Neural crest cell (in vitro differentiated cells): ENCODE measurements at regions not wholly inside any gene's neighbourhood (a gene's known extent, or its start where the extent isn't known, plus 50 kb on each side); places are given as distances from the start of the nearest gene placed in this dataset.
A peak's percentile ranks its signal among the peaks of the same experiment; 100 is the strongest.

ENCODE experiments used
- DNase-seq: peaks from one replicate; pipeline ENCODE4 v3.0.0; 2021; ENCODE audit warnings: low read depth, mixed read lengths, low spot score
- H3K27ac Mint-ChIP-seq: one replicate; pipeline ENCODE4 v1.8.0; 2021; ENCODE audit warnings: mild to moderate bottlenecking, mixed read lengths; ENCODE audit not compliant: unreplicated experiment
- H3K27me3 Mint-ChIP-seq: 2 replicates; pipeline ENCODE4 v1.8.0; 2021; ENCODE audit warnings: low read depth, mild to moderate bottlenecking, mixed read lengths
- H3K36me3 Mint-ChIP-seq: 2 replicates; pipeline ENCODE4 v1.8.0; 2021; ENCODE audit warnings: low read depth, mild to moderate bottlenecking, mixed read lengths
- H3K4me1 Mint-ChIP-seq: 2 replicates; pipeline ENCODE4 v1.8.0; 2021; ENCODE audit warnings: mixed read lengths
- H3K4me3 Mint-ChIP-seq: one replicate; pipeline ENCODE4 v1.8.0; 2021; ENCODE audit warnings: mild to moderate bottlenecking, mixed read lengths
- H3K9me3 Mint-ChIP-seq: 2 replicates; pipeline ENCODE4 v1.8.0; 2021; ENCODE audit warnings: mixed read lengths
- CTCF ChIP-seq: fragments of 200-600 bp; sonication (generic); conservative IDR thresholded peaks from 2 replicates; pipeline ENCODE4 v1.5.0; 2021; ENCODE audit warnings: antibody characterized with exemption, mild to moderate bottlenecking

GRCh38 chr15:79582650-79583049 is 150.5 kb downstream of the MINAR1 start:
- H3K36me3 Mint-ChIP-seq = no peaks in the 10 kb centered on the region
- DNase-seq = no peak
- TF ChIP-seq CTCF = no peak
- peaks cover 19% of the 10 kb centered on the region for H3K27me3 Mint-ChIP-seq
- H3K27ac Mint-ChIP-seq = no peak overlapping the region
- no peaks in the 10 kb centered on the region for H3K9me3 Mint-ChIP-seq
- H3K4me1 Mint-ChIP-seq = peaks cover 7% of the 10 kb centered on the region
- H3K4me3 Mint-ChIP-seq = no peak overlapping the region

GRCh38 chr15:79592126-79592525 is 160.0 kb downstream of the MINAR1 start:
- TF ChIP-seq CTCF = no peak
- no peak overlapping the region for H3K27ac Mint-ChIP-seq
- H3K27me3 Mint-ChIP-seq = peaks cover 20% of the 10 kb centered on the region
- no peaks in the 10 kb centered on the region for H3K9me3 Mint-ChIP-seq
- no peak overlapping the region for H3K4me3 Mint-ChIP-seq
- H3K36me3 Mint-ChIP-seq = no peaks in the 10 kb centered on the region
- no peaks in the 10 kb centered on the region for H3K4me1 Mint-ChIP-seq
- no peak for DNase-seq

GRCh38 chr15:79593119-79593869 is 161.2 kb downstream of the MINAR1 start:
- H3K9me3 Mint-ChIP-seq = no peaks in the 10 kb centered on the region
- H3K27ac Mint-ChIP-seq = no peak overlapping the region
- H3K4me1 Mint-ChIP-seq = no peaks in the 10 kb centered on the region
- no peak for DNase-seq
- H3K36me3 Mint-ChIP-seq = no peaks in the 10 kb centered on the region
- no peak overlapping the region for H3K4me3 Mint-ChIP-seq
- peaks cover 16% of the 10 kb centered on the region for H3K27me3 Mint-ChIP-seq
- peak; percentile 35 for TF ChIP-seq CTCF

- Mint-ChIP-seq H3K36me3 (no peaks in the 10 kb centered on the region), H3K4me3 (no peak overlapping the region), H3K27me3 (peaks cover 13% of the 10 kb centered on the region), H3K27ac (no peak overlapping the region), H3K9me3 (no peaks in the 10 kb centered on the region), H3K4me1 (no peaks in the 10 kb centered on the region)
- TF ChIP-seq CTCF = no peak
- no peak for DNase-seq
Observed at GRCh38 chr15:79595306-79595705, 163.2 kb downstream of the MINAR1 start.

- Mint-ChIP-seq H3K36me3 (no peaks in the 10 kb centered on the region), H3K27me3 (peaks cover 13% of the 10 kb centered on the region), H3K4me1 (no peaks in the 10 kb centered on the region), H3K27ac (no peak overlapping the region), H3K9me3 (no peaks in the 10 kb centered on the region), H3K4me3 (no peak overlapping the region)
- peak; percentile 19 for DNase-seq
- TF ChIP-seq CTCF = peak; percentile 93
Observed at GRCh38 chr15:79595995-79596622, 164.0 kb downstream of the MINAR1 start.
